ENCODE measurements at regions not wholly inside any gene's neighbourhood (a gene's known extent, or its start where the extent isn't known, plus 50 kb on each side); places are given as distances from the start of the nearest gene placed in this dataset.

DNA sequence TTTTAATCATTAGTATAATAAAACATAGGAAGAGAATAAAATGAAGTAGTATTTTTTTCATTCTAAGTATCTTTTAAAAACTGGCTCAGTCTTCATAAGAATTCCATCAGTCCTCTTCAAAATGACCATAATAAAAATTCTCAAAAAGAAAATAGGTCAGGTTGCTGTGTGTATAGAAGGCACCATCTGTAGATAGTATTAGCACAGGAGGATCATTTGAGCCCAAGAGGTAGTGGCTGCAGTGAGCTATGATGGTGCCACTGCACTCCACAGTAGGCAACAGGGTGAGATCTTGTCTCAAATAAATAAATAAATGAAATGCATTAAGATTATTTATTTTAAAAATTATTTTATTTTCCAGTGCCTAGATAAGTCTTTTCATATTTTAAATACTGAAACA lies 475.8 kb downstream of the ZNF804A start:
- Histone ChIP-seq H4K20me1 (ENCODE audit: insufficient read depth, low read length) (no peaks in the 10 kb centered on the region), H2BK5ac (ENCODE audit: low read depth, low read length, poor library complexity, severe bottlenecking) (no peak overlapping the region), H2AFZ (replicated peaks; ENCODE audit: low read length, poor library complexity) (no peak overlapping the region), H3K9ac (ENCODE audit: low read depth, low read length) (no peak overlapping the region), H2BK120ac (ENCODE audit: low read depth, low read length) (no peak overlapping the region), H3K27ac (ENCODE audit: insufficient read depth, low read length) (no peak overlapping the region), H2AK5ac (ENCODE audit: low read depth, low read length) (no peak overlapping the region), H3K14ac (replicated peaks; ENCODE audit: low read depth, low read length) (no peak overlapping the region), H3K79me1 (ENCODE audit: low read depth in 1 of 2, low read length in 2 of 2) (no peaks in the 10 kb centered on the region), H3K36me3 (ENCODE audit: control insufficient read depth, insufficient read depth, low read length) (no peaks in the 10 kb centered on the region), H3K23ac (ENCODE audit: low read depth, low read length) (no peak overlapping the region), H4K5ac (ENCODE audit: low read depth, low read length) (no peak overlapping the region), H3K4me1 (ENCODE audit: control insufficient read depth, insufficient read depth, low read length) (no peaks in the 10 kb centered on the region), H3K56ac (ENCODE audit: extremely low read depth, insufficient read depth, low read length) (no peak overlapping the region), H4K8ac (ENCODE audit: low read depth in 2 of 2, low read length in 2 of 2) (no peak overlapping the region), H2AK9ac (replicated peaks; ENCODE audit: low read depth, low read length, poor library complexity) (no peak overlapping the region), H3K18ac (ENCODE audit: low read depth, low read length) (no peak overlapping the region), H2BK15ac (ENCODE audit: low read depth, low read length) (no peak overlapping the region), H2BK20ac (ENCODE audit: low read depth, low read length) (no peak overlapping the region), H3K4me3 (ENCODE audit: insufficient read depth, low read depth, low read length) (no peak overlapping the region), H4K91ac (ENCODE audit: insufficient read depth, low read depth, low read length) (no peak overlapping the region), H3K27me3 (ENCODE audit: control insufficient read depth, insufficient read depth, low read length) (no peaks in the 10 kb centered on the region), H3K9me1 (ENCODE audit: insufficient read depth, low read length) (no peaks in the 10 kb centered on the region), H3K4ac (ENCODE audit: low read depth, low read length) (no peak overlapping the region), H3K9me3 (ENCODE audit: control insufficient read depth, insufficient read depth, low read length) (peaks cover 6% of the 10 kb centered on the region; the same call in 1 of the 2 replicates), H3K4me2 (ENCODE audit: low read depth, low read length) (no peak overlapping the region)
- CTCF ChIA-PET, result no interaction called here
- no peak for DNase-seq
- dilution Hi-C loops (cut with HindIII; ENCODE audit: low sequenced_read_pairs, unreplicated experiment) (no loop called here), intact Hi-C loops (cut with micrococcal nuclease) (no loop called here), in situ Hi-C loops (cut with MboI; ENCODE audit: low sequenced_read_pairs) (no loop called here)
- ATAC-seq (ENCODE audit: low read depth), result no peak
- POLR2A ChIA-PET (ENCODE audit: unreplicated experiment), result no interaction called here
- TF ChIP-seq RCOR1 (IDR thresholded peaks at IDR 0.05; ENCODE audit: insufficient replicate concordance, low read length), result no peak
- TF ChIP-seq NFE2L2 (IDR thresholded peaks at IDR 0.05; ENCODE audit: low read depth, low read length), result no peak
- TF ChIP-seq MAFK (IDR thresholded peaks at IDR 0.05; ENCODE audit: low read depth, low read length), result no peak
- TF ChIP-seq SMC3 (IDR thresholded peaks at IDR 0.05; ENCODE audit: low read depth, low read length), result no peak
- TF ChIP-seq RFX5 (IDR thresholded peaks at IDR 0.05; ENCODE audit: low read depth, low read length), result no peak
- TF ChIP-seq MXI1 (IDR thresholded peaks at IDR 0.05; ENCODE audit: borderline replicate concordance, low read depth, low read length), result no peak
- no TSS peak for BruUV-seq (replicated peaks)

Measured in IMR-90 (cell line).